Body of pancreas (tissue), 4 donors: ENCODE measurements at regions not wholly inside any gene's neighbourhood (a gene's known extent, or its start where the extent isn't known, plus 50 kb on each side); places are given as distances from the start of the nearest gene placed in this dataset.

ENCODE experiments used
- POLR2A ChIP-seq, 3 donors: fragments of 450-650 bp; IDR thresholded peaks; one replicate each; pipeline ENCODE4 v1.6.1; 2016; ENCODE audit warnings: antibody characterized with exemption in 3 of 3, mild to moderate bottlenecking in 2 of 3
- TF ChIP-seq, protein P1 (sequence below), 7 experiments: fragments of 450-650 bp in 4 of 7; fragments of 200-600 bp in 3 of 7; sonication (generic) in 3 of 7; IDR thresholded peaks; one replicate each; pipeline ENCODE4 v1.5.1; 2016 to 2019; ENCODE audit warnings: antibody characterized with exemption in 7 of 7

DNA sequence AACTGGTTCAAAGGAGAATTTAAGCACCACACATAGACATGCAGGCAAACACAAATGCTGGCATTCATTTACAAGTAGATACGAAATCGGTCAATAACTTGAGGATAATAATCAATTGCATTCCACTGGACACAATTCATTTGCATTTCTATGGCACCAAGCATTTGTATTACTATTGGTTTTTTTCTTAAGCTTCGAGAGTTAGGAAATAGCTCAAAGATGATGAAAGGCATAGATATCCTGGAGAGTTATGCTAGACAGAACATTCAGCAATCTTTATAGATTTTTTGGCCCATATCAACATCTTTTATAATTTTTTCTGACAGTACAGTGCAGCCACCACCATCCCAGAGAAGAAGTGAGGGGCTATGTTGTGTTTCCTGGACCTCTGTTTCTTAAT lies 544.4 kb downstream of the MIAT start:
- TF ChIP-seq, protein P1, sequence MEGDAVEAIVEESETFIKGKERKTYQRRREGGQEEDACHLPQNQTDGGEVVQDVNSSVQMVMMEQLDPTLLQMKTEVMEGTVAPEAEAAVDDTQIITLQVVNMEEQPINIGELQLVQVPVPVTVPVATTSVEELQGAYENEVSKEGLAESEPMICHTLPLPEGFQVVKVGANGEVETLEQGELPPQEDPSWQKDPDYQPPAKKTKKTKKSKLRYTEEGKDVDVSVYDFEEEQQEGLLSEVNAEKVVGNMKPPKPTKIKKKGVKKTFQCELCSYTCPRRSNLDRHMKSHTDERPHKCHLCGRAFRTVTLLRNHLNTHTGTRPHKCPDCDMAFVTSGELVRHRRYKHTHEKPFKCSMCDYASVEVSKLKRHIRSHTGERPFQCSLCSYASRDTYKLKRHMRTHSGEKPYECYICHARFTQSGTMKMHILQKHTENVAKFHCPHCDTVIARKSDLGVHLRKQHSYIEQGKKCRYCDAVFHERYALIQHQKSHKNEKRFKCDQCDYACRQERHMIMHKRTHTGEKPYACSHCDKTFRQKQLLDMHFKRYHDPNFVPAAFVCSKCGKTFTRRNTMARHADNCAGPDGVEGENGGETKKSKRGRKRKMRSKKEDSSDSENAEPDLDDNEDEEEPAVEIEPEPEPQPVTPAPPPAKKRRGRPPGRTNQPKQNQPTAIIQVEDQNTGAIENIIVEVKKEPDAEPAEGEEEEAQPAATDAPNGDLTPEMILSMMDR (IDR thresholded peaks at IDR 0.05) = no peak
- no peak for TF ChIP-seq POLR2A (IDR thresholded peaks at IDR 0.05)
